IPS-15b (cell line): ENCODE measurements at regions not wholly inside any gene's neighbourhood (a gene's known extent, or its start where the extent isn't known, plus 50 kb on each side); places are given as distances from the start of the nearest gene placed in this dataset.
"Not testable (repeated sequence)": the region's sequence is repeated elsewhere in the genome, so short reads cannot be mapped to it uniquely, and the experiment has no call there.

Experiments
- H3K27me3 ChIP-seq: one replicate; pipeline ENCODE4 v1.6.1; 2013; ENCODE audit warnings: low read length; ENCODE audit not compliant: control insufficient read depth, insufficient read depth
- H3K36me3 ChIP-seq: one replicate; pipeline ENCODE4 v1.6.1; 2013; ENCODE audit warnings: low read length; ENCODE audit not compliant: control insufficient read depth, insufficient read depth
- H3K4me1 ChIP-seq: one replicate; pipeline ENCODE4 v1.6.1; 2013; ENCODE audit warnings: mild to moderate bottlenecking, low read length; ENCODE audit not compliant: control insufficient read depth, insufficient read depth
- H3K4me3 ChIP-seq: one replicate; pipeline ENCODE4 v1.5.1; 2013; ENCODE audit warnings: low read depth, low read length
- H3K9ac ChIP-seq: one replicate; pipeline ENCODE4 v1.6.1; 2013; ENCODE audit warnings: low read depth, mild to moderate bottlenecking, low read length
- H3K9me3 ChIP-seq: one replicate; pipeline ENCODE4 v1.6.1; 2013; ENCODE audit warnings: mild to moderate bottlenecking, low read length; ENCODE audit not compliant: control insufficient read depth, insufficient read depth

GRCh38 chr6:71766146-71766760, 120.1 kb upstream of the RIMS1 start:
- no peaks in the 10 kb centered on the region for H3K36me3 ChIP-seq
- H3K9me3 ChIP-seq: no peaks in the 10 kb centered on the region
- H3K4me1 ChIP-seq: no peaks in the 10 kb centered on the region
- H3K9ac ChIP-seq: no peak overlapping the region
- no peaks in the 10 kb centered on the region for H3K27me3 ChIP-seq
- no peak overlapping the region for H3K4me3 ChIP-seq

GRCh38 chr6:71766796-71767195, 119.6 kb upstream of the RIMS1 start:
- no peaks in the 10 kb centered on the region for H3K27me3 ChIP-seq
- no peaks in the 10 kb centered on the region for H3K4me1 ChIP-seq
- no peaks in the 10 kb centered on the region for H3K9me3 ChIP-seq
- H3K9ac ChIP-seq: no peak overlapping the region
- no peaks in the 10 kb centered on the region for H3K36me3 ChIP-seq
- no peak overlapping the region for H3K4me3 ChIP-seq

DNA sequence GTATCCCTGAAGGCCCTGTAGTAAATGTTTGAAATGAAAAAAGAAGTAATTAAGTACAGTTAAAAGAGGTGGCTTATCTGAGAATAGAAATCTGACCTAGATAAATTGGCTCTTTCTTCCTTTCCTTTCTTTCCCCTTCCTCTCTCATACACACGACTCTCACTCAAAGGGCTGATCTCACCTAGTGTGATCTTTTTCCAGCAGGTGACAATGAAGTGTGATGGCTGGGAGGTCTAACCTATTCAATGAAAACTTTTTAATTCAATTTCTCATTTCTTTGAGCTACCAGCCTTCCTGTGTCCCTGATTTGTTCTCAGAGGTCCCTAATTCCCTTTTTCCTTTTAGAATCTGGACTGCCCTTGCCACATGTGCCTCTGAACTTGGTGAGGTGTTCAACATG, 118.0 kb upstream of the RIMS1 start:
- Histone ChIP-seq H3K4me3 (no peak overlapping the region), H3K9ac (no peak overlapping the region), H3K9me3 (no peaks in the 10 kb centered on the region), H3K27me3 (no peaks in the 10 kb centered on the region), H3K36me3 (no peaks in the 10 kb centered on the region), H3K4me1 (no peaks in the 10 kb centered on the region)

- Histone ChIP-seq H3K4me3 (no peak overlapping the region), H3K27me3 (no peaks in the 10 kb centered on the region), H3K4me1 (no peaks in the 10 kb centered on the region), H3K9ac (no peak overlapping the region), H3K9me3 (no peaks in the 10 kb centered on the region), H3K36me3 (no peaks in the 10 kb centered on the region)
Measured at GRCh38 chr6:71808865-71809264, 77.5 kb upstream of the RIMS1 start.

GRCh38 chr6:71810880-71811279, 75.5 kb upstream of the RIMS1 start:
- H3K4me3 ChIP-seq: no peak overlapping the region
- no peaks in the 10 kb centered on the region for H3K36me3 ChIP-seq
- no peaks in the 10 kb centered on the region for H3K4me1 ChIP-seq
- H3K27me3 ChIP-seq: no peaks in the 10 kb centered on the region
- H3K9me3 ChIP-seq: no peaks in the 10 kb centered on the region
- H3K9ac ChIP-seq: no peak overlapping the region

DNA sequence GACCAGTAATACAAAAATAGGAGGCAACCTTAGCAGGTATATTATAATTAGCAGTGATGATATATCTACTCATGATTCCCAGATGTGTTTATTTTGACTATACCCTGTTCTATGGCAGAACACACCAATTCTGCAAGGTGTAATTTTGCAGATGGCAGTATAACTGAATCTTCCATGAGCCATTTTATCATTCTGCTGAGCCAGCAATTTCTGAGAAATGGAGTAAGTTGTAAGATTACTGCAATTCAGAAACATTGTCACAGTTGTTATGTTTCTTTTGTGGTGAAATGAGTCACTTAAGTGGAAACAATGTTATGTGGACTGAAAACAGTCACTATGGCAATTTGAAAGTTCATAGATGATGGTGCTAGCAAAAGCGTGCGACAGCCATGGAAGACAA, 63.7 kb upstream of the RIMS1 start:
- no peaks in the 10 kb centered on the region for H3K9me3 ChIP-seq
- no peak overlapping the region for H3K9ac ChIP-seq
- no peak overlapping the region for H3K4me3 ChIP-seq
- no peaks in the 10 kb centered on the region for H3K27me3 ChIP-seq
- H3K4me1 ChIP-seq: no peaks in the 10 kb centered on the region
- no peaks in the 10 kb centered on the region for H3K36me3 ChIP-seq

GRCh38 chr6:71832110-71832764, 54.1 kb upstream of the RIMS1 start:
- H3K36me3 ChIP-seq, H3K4me3 ChIP-seq, H3K9ac ChIP-seq, H3K9me3 ChIP-seq, H3K27me3 ChIP-seq, H3K4me1 ChIP-seq: not testable (repeated sequence)
